ENCODE measurements at regions not wholly inside any gene's neighbourhood (a gene's known extent, or its start where the extent isn't known, plus 50 kb on each side); places are given as distances from the start of the nearest gene placed in this dataset.

DNA sequence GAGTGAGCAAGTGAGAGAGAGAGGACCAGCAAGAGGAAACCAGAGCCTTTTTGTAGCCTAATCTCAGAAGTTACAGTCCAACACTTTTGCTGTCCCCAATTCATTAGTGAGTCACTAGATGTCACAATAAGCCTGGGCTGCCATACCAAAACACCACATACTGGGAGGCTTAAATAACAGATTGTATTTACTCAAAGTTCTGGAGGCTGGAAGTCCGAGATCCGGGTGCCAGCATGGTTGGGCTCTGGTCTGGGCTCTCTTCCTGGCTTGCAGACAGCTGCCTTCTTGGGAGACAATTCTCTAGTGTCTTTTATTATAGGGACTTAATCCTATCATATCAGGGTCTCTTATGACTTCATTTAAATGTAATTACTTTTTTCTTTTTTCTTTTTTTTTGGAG, 50.7 kb upstream of the FERMT1 start:
- TF ChIP-seq GATA2 (IDR thresholded peaks at IDR 0.05; ENCODE audit: low read depth, low read length) (no peak), GATA3 (IDR thresholded peaks at IDR 0.05; ENCODE audit: low read depth, low read length) (no peak)

All from SH-SY5Y (cell line).